Activated T-helper 17 cell treated with anti-CD3 and anti-CD28 coated beads, Interleukin-2, amount 50 U/mL, for 72 hours (primary cell): ENCODE measurements at regions not wholly inside any gene's neighbourhood (a gene's known extent, or its start where the extent isn't known, plus 50 kb on each side); places are given as distances from the start of the nearest gene placed in this dataset.

Experiments
- ATAC-seq: fragments of 150-1000 bp; cut with Tn5 transposase; replicated peaks from 2 replicates; pipeline ENCODE4 v1.10.0; 2021; ENCODE audit warnings: mild to moderate bottlenecking, moderate library complexity
- H3K27ac Mint-ChIP-seq: one replicate; pipeline ENCODE4 v1.8.0; 2022; ENCODE audit warnings: mixed read lengths
- H3K27me3 Mint-ChIP-seq: one replicate; pipeline ENCODE4 v1.8.0; 2022; ENCODE audit warnings: mixed read lengths
- H3K36me3 Mint-ChIP-seq: one replicate; pipeline ENCODE4 v1.8.0; 2022; ENCODE audit warnings: low read depth, mild to moderate bottlenecking, mixed read lengths
- H3K4me1 Mint-ChIP-seq: one replicate; pipeline ENCODE4 v1.8.0; 2022; ENCODE audit warnings: mixed read lengths
- H3K4me3 Mint-ChIP-seq: one replicate; pipeline ENCODE4 v1.8.0; 2022; ENCODE audit warnings: mild to moderate bottlenecking, mixed read lengths
- H3K9me3 Mint-ChIP-seq: one replicate; pipeline ENCODE4 v1.8.0; 2022; ENCODE audit warnings: mixed read lengths

DNA sequence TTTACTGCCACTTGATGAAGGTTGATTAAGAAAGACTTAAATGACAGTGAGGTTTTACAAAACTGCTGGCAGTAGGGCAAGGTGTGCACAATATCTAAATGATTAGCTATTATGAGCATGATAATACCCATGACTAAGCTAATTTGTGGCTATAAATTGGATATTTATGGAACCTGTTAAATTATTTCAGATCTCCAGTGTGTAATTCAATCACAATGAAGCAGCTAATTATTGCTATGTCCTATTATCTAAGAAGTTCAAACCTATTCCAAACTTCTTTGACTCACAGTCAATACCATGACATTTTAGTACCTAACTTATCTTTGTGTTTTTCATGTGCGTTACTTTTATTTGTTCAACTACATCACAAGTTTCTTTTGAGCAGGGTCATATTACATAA lies 253.8 kb upstream of the MMADHC start:
- H3K36me3 Mint-ChIP-seq: no peaks in the 10 kb centered on the region
- H3K4me3 Mint-ChIP-seq: no peak overlapping the region
- no peaks in the 10 kb centered on the region for H3K4me1 Mint-ChIP-seq
- H3K27ac Mint-ChIP-seq: no peak overlapping the region
- no peak for ATAC-seq
- H3K9me3 Mint-ChIP-seq: no peaks in the 10 kb centered on the region
- no peaks in the 10 kb centered on the region for H3K27me3 Mint-ChIP-seq

DNA sequence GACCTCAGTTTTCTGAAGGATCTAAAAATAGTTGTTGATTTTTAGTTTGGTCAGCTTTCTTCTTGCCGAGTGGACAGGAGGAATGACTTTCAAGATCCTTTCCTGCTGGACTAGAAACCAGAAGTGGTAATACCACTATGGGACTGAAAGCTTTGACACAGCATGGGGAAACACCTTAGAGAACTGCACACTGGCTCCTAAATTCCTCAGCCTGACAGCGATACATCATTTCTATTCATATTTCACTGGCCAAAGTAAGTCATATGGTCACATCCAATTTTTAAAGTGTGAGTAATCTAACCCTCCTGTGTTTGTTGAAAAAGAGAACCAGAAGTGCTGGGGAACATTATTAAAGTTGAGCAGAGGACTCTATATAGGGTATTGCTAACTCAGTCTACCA lies 244.7 kb upstream of the MMADHC start:
- Mint-ChIP-seq H3K4me1 (no peaks in the 10 kb centered on the region), H3K4me3 (no peak overlapping the region), H3K27me3 (no peaks in the 10 kb centered on the region), H3K27ac (no peak overlapping the region), H3K9me3 (no peaks in the 10 kb centered on the region), H3K36me3 (no peaks in the 10 kb centered on the region)
- no peak for ATAC-seq

DNA sequence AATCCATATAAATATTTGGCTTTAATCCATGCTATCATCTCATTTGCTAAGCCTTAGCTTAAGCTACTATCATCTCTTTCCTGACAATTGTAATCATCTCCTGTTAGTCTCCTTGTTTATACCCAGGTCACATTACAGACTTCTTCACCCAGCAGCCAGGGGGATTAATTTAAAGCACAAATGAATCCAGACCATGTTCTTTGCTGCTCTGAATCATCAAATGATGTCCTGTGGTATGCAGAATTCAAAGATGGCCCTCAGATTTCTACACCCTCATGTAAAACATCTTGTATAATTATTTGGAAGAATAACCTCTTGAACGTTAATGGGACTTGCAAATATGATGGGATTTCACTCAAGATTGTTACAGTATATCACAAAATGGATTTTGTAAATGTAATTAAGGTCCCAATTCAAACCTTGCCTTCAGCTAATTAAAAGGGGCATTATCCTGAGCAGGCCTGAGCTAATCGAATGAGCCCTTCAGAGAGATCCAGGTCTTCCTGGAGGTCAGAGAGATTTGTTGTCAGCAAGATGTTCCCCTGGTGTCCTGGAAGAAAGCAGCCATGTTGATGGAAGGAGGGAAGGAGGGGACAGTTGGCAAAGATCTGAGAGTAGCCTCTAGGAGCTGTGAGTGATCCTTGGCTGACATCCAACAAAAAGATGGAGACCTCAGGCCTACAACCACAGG lies 241.1 kb upstream of the MMADHC start:
- H3K9me3 Mint-ChIP-seq: no peaks in the 10 kb centered on the region
- no peak for ATAC-seq
- H3K4me1 Mint-ChIP-seq: no peaks in the 10 kb centered on the region
- no peak overlapping the region for H3K4me3 Mint-ChIP-seq
- no peaks in the 10 kb centered on the region for H3K27me3 Mint-ChIP-seq
- H3K36me3 Mint-ChIP-seq: no peaks in the 10 kb centered on the region
- no peak overlapping the region for H3K27ac Mint-ChIP-seq

DNA sequence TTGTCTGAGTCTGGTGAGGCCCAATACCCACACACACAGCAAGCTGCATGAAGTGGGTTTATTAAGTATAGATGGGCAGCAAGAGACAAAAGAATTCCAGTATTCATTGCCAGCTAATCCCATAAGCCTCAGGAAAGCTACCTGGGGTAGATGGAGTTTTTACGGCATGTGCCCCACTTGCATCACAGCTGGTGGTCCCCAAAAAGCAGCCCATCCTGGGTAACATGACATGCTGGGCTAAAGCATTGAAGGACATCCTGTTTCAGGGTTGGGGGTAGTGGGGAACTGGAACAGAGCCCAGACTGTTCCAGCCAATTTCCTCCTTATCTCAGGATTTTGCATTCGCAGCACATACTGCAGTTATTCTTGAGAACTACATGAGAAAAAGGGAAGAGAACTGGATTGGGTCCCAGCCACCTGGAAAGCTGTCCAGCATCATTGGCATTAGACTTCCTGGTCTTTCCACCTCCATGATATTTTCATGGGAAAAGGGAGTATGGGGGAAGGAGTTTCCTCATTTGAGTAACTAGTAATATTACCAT lies 240.1 kb upstream of the MMADHC start:
- H3K4me1 Mint-ChIP-seq: no peaks in the 10 kb centered on the region
- H3K9me3 Mint-ChIP-seq: no peaks in the 10 kb centered on the region
- H3K27ac Mint-ChIP-seq: no peak overlapping the region
- no peaks in the 10 kb centered on the region for H3K36me3 Mint-ChIP-seq
- no peak for ATAC-seq
- no peaks in the 10 kb centered on the region for H3K27me3 Mint-ChIP-seq
- H3K4me3 Mint-ChIP-seq: no peak overlapping the region

DNA sequence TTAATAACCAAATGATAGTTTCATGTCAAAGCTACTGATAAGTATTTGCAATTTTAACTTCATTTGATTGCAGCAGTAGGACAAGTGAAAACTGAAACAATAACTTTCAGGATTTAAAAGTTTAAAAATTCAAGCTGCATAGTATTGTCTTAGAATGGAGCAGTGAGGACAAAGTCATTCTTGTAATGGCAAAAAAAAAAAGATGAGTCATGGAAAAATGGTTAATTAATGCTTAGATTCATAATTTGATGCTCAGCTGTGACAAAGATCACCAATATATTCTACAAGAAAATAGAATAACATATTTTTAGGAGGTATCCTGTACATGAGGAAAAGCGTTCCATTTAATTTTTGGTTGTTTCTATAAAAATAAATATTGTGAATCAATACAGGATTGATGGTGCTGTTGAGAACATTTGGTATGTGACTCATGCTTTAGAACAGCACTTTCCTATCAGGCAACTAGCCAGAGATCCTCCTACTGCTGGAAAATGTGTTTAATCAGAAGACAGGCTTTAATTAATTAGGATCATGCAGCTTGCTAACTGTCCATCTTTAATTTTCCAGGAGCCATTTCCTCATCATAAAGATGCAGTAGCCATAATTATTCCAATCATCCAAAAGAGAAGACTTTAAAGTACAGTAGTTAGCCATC lies 239.0 kb upstream of the MMADHC start:
- Mint-ChIP-seq H3K4me1 (no peaks in the 10 kb centered on the region), H3K27me3 (no peaks in the 10 kb centered on the region), H3K27ac (no peak overlapping the region), H3K4me3 (no peak overlapping the region), H3K36me3 (no peaks in the 10 kb centered on the region), H3K9me3 (no peaks in the 10 kb centered on the region)
- no peak for ATAC-seq

DNA sequence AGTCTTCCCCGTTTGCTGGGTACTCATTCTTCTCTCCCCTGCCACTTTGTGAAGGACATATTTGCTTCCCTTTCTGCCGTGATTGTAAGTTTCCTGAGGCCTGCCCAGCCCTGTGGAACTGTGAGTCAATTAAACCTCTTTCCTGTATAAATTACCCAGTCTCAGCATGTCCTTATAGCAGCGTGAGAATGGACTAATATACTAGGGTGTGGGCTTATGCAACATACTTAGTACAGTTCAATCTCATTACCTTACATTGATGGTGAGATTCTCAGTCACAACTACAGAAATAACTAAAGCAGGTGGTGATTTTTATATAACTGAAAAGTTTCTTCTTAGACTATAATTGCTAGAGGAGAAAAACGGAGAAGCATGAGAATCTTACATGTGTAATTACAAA lies 237.9 kb upstream of the MMADHC start:
- Mint-ChIP-seq H3K27ac (no peak overlapping the region), H3K36me3 (no peaks in the 10 kb centered on the region), H3K4me1 (no peaks in the 10 kb centered on the region), H3K27me3 (no peaks in the 10 kb centered on the region), H3K9me3 (no peaks in the 10 kb centered on the region), H3K4me3 (no peak overlapping the region)
- ATAC-seq: no peak

DNA sequence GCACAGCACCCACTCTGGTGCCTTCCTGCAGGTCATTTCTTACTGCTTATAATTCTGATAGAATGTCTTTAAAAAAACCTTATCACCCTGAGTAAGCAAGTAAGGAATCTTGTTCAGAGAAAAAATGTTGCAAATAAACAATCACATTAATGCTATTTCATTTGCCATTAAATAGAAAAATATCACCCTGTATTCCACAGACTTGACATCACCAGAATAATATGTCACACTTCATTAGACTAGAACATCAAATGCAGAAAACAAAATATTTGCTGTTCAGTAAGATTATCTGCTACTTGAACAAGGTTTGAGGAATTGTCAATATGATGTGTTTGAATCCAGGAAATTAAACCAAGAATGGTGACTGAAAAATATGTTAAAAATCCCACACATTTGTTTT lies 236.6 kb upstream of the MMADHC start:
- Mint-ChIP-seq H3K4me3 (no peak overlapping the region), H3K27ac (no peak overlapping the region), H3K9me3 (no peaks in the 10 kb centered on the region), H3K27me3 (no peaks in the 10 kb centered on the region), H3K36me3 (no peaks in the 10 kb centered on the region), H3K4me1 (no peaks in the 10 kb centered on the region)
- ATAC-seq: no peak

DNA sequence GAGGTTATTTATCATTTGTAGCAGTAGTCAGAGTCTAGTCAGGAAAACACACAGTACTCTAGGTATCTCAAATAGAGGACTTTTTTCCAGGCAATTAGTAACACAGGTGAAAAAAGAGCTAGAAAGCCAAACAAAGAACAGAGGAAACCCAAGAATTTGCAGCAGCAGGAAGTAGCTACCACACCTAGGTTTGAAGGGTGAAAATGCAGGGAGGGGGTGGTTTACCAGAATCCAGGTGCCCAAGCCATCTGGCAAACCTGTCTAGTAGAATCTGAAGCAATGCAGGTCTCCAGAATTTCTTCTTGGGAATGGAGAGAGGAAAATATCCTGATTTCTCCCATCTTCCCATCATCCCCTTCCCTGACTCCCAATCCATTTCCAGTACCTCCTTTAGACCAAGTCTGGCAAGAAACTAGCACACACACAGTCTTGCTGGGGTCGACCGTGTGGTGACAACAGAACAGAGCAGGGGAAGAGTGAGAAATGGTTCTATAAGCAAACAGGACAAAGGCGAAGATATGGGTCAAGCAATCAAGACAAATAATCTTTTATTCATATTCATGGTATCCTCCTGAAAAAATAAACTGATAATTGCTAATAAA lies 231.9 kb upstream of the MMADHC start:
- Mint-ChIP-seq H3K4me3 (no peak overlapping the region), H3K9me3 (no peaks in the 10 kb centered on the region), H3K27ac (no peak overlapping the region), H3K36me3 (no peaks in the 10 kb centered on the region), H3K27me3 (no peaks in the 10 kb centered on the region), H3K4me1 (no peaks in the 10 kb centered on the region)
- ATAC-seq: no peak

DNA sequence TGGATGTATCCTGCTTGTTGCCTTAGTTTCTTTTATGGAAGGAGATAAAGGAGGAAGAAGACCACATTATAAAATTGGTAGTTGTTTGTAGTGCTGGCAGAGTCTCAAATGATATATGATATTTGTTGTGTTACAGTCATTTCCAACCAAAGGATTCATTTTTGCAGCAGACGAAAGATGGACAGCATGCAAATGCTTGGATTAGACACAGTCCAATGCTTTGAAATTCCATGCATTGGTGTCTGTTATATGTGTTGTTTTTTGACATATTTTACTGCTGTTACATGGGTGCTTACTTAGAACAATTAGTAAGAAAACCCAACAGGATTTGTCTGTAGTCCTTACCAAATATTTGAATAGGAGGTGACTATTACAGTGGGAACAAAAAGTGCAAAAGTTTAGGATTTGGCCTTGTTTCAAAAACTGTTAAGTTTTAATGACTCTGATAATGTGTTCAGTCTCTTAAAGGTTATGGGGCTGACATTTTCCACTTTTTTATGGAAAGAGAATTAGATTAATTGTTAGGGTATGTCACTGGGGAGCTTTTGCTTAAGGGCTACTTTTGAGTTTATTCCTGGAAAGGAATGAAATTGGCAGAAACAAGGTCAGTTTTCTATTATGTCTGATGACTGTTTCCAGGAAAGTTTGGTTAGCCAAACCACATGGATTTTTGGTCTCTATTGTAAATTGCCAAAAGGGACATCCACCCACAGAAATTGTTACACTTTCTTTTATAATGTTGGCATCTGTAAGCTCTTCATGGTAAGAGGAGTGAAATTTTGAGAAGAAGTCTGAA lies 229.4 kb upstream of the MMADHC start:
- Mint-ChIP-seq H3K4me1 (no peaks in the 10 kb centered on the region), H3K4me3 (no peak overlapping the region), H3K27me3 (no peaks in the 10 kb centered on the region), H3K27ac (no peak overlapping the region), H3K9me3 (peaks cover 4% of the 10 kb centered on the region), H3K36me3 (no peaks in the 10 kb centered on the region)
- ATAC-seq: no peak

DNA sequence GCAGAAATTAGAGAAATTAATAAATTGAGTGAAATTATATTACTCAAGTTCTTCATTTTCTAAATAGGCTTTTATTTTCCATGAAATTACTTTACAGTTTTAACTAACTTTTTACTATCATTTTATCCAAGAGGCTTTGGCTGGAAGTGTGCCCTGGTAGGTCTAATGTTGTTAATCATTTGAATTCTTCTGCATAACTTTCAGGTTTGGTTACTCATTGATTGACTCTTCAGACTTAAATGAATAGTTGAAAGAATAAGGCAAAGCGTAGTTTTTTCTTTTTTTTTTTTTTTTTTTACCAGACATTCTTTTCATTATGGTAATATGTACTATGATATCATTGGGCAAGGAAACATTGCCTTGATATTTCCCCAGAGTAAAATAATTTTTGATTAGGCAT lies 228.4 kb upstream of the MMADHC start:
- Mint-ChIP-seq H3K4me3 (no peak overlapping the region), H3K27me3 (no peaks in the 10 kb centered on the region), H3K4me1 (no peaks in the 10 kb centered on the region), H3K9me3 (peaks cover 4% of the 10 kb centered on the region), H3K36me3 (no peaks in the 10 kb centered on the region), H3K27ac (no peak overlapping the region)
- ATAC-seq: no peak

DNA sequence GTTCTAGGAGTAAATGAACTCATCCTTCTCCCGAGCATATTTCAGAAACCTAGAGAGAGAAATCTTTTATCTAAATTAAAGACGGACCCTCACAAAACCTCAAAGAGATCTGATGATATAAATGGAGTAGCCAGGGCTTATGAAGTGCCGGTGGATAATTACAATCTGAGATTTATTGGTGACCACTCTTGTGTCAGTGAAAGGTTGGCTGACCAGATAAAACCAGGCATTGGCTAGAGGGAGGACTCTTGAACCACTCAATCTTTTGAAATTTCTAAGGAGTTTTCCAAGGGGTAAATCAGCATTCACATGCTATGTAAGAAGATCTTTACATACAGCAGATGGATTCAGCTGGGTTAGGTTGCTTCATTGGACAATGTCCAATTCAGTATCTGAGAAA lies 227.3 kb upstream of the MMADHC start:
- ATAC-seq: no peak

DNA sequence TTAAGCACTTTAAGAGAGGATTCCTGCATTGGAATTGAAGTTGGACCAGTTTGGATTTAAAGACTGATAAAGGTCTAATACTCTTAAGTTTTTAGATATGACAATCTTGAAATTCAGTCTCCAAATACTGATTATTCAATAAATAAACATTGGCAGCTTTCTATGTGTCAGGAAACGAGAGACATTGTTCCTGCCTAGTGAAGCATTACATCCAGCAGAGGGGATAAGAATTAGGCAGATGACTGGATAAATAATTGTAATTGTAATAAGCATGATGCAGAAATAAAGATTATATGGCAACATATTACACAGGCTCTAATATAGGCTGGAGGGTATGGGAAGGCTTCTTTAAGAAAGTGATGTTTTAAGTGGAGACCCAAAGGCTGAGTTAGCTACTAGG lies 226.5 kb upstream of the MMADHC start:
- peaks cover 8% of the 10 kb centered on the region for H3K9me3 Mint-ChIP-seq
- no peaks in the 10 kb centered on the region for H3K36me3 Mint-ChIP-seq
- no peak overlapping the region for H3K27ac Mint-ChIP-seq
- no peak overlapping the region for H3K4me3 Mint-ChIP-seq
- H3K27me3 Mint-ChIP-seq: no peaks in the 10 kb centered on the region
- no peaks in the 10 kb centered on the region for H3K4me1 Mint-ChIP-seq
- ATAC-seq: no peak

More for the DNA sequence above, 227.3 kb upstream of the MMADHC start:
- Mint-ChIP-seq H3K36me3 (no peaks in the 10 kb centered on the region), H3K27me3 (no peaks in the 10 kb centered on the region), H3K9me3 (peaks cover 4% of the 10 kb centered on the region), H3K27ac (no peak overlapping the region), H3K4me1 (no peaks in the 10 kb centered on the region), H3K4me3 (no peak overlapping the region)

DNA sequence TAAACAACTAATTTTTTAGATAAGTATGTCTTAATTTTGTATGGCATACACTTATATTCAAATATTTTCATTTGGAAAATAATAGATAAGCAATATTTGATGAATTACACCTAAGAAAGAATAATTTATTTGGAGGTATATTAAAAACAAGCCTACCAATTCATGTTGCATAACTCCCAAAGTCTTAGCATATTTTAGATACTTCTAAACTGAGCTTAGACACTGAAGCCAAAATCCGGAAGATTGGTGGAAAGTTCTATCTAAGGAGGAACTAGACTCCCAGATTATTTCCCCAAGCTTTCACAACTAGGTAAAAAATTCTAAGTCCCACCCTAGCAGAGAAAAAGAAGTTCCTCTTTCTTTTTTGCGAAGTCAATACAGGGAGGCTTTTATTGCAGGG lies 221.0 kb upstream of the MMADHC start:
- H3K4me1 Mint-ChIP-seq: no peaks in the 10 kb centered on the region
- peaks cover 8% of the 10 kb centered on the region for H3K9me3 Mint-ChIP-seq
- H3K27me3 Mint-ChIP-seq: no peaks in the 10 kb centered on the region
- no peak overlapping the region for H3K4me3 Mint-ChIP-seq
- no peak overlapping the region for H3K27ac Mint-ChIP-seq
- ATAC-seq: no peak
- no peaks in the 10 kb centered on the region for H3K36me3 Mint-ChIP-seq

DNA sequence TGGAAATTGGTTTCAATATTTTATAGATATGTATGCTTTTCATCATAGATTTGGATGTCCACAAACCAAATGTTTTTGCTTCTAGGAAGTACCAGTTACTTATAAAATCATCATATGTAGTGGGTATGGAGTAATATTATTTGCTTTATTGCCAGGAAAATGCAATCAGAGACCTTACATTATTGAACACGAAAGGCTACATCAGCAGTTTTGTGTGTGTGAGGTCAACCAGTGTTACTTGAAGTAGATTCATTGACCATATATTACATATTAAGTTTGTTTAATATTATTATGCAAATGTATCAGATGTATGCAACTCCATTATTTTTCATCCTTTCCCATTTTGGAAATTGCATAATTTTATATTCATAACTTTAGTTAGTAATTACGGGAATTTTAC lies 219.1 kb upstream of the MMADHC start:
- Mint-ChIP-seq H3K4me3 (no peak overlapping the region), H3K27me3 (no peaks in the 10 kb centered on the region), H3K27ac (no peak overlapping the region)

More for the DNA sequence above, 219.1 kb upstream of the MMADHC start:
- H3K36me3 Mint-ChIP-seq: no peaks in the 10 kb centered on the region
- no peak for ATAC-seq
- H3K9me3 Mint-ChIP-seq: peaks cover 4% of the 10 kb centered on the region
- H3K4me1 Mint-ChIP-seq: no peaks in the 10 kb centered on the region
